Duodenal mucosa (tissue), 2 donors: ENCODE measurements at regions not wholly inside any gene's neighbourhood (a gene's known extent, or its start where the extent isn't known, plus 50 kb on each side); places are given as distances from the start of the nearest gene placed in this dataset.

Source experiments
- H3K27ac ChIP-seq: one replicate; pipeline ENCODE4 v1.7.0; 2013; ENCODE audit warnings: low read depth, low read length
- H3K27me3 ChIP-seq, 2 donors: one replicate each; pipeline ENCODE4 v1.7.0; 2013; ENCODE audit warnings: low read length in 2 of 2, control low read depth in 1 of 2; ENCODE audit not compliant: insufficient read depth in 2 of 2, control insufficient read depth in 1 of 2
- H3K36me3 ChIP-seq, 2 donors: one replicate each; pipeline ENCODE4 v1.7.0; 2013; ENCODE audit warnings: low read length in 2 of 2, control low read depth in 1 of 2; ENCODE audit not compliant: insufficient read depth in 2 of 2, control insufficient read depth in 1 of 2
- H3K4me1 ChIP-seq, 2 donors: one replicate each; pipeline ENCODE4 v1.7.0; 2013; ENCODE audit warnings: low read length in 2 of 2, control low read depth in 1 of 2; ENCODE audit not compliant: insufficient read depth in 2 of 2, control insufficient read depth in 1 of 2
- H3K4me3 ChIP-seq, 2 donors: one replicate each; pipeline ENCODE4 v1.7.0; 2013; ENCODE audit warnings: low read length in 2 of 2, low read depth in 1 of 2
- H3K9ac ChIP-seq, 2 donors: one replicate each; pipeline ENCODE4 v1.7.0; 2013; ENCODE audit warnings: low read length in 2 of 2, low read depth in 1 of 2
- H3K9me3 ChIP-seq, 2 donors: one replicate each; pipeline ENCODE4 v1.7.0; 2013; ENCODE audit warnings: low read length in 2 of 2, control low read depth in 1 of 2; ENCODE audit not compliant: control insufficient read depth in 1 of 2

- Histone ChIP-seq H3K9me3 (no peaks in the 10 kb centered on the region), H3K4me3 (no peak overlapping the region), H3K36me3 (no peaks in the 10 kb centered on the region), H3K4me1 (no peaks in the 10 kb centered on the region), H3K9ac (no peak overlapping the region), H3K27ac (no peak overlapping the region), H3K27me3 (no peaks in the 10 kb centered on the region)
These were observed 102.9 kb upstream of the ARHGEF3 start for GRCh38 chr3:56904552-56905215.

DNA sequence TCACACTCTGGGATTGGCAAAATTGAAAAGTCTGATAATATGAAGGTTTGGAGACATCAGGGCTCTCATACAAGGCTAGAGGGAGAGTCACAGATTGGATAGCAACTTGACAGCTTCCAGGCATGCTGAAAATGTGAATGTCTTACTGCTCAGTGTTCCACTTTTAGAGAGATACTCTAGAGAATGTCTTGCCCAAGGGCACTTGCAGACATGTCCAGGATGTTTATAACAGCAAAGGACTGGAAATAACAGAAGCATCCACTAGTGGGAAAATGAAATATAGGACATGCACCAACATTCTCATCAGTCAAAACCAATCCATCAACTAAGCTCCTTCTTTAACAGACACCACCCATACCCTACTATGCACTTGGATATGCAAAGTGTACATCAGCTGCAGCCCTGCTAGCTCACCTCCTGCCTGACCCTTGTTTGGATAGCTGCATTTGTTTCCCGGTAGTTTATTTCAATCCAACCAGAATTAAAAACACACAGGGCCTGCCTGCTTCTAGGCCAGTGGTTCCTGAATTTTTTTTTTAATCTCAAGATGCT lies 101.6 kb upstream of the ARHGEF3 start:
- H3K4me1 ChIP-seq = no peaks in the 10 kb centered on the region
- no peaks in the 10 kb centered on the region for H3K9me3 ChIP-seq
- no peaks in the 10 kb centered on the region for H3K36me3 ChIP-seq
- H3K4me3 ChIP-seq = no peak overlapping the region
- no peak overlapping the region for H3K27ac ChIP-seq
- H3K27me3 ChIP-seq = no peaks in the 10 kb centered on the region
- no peak overlapping the region for H3K9ac ChIP-seq

DNA sequence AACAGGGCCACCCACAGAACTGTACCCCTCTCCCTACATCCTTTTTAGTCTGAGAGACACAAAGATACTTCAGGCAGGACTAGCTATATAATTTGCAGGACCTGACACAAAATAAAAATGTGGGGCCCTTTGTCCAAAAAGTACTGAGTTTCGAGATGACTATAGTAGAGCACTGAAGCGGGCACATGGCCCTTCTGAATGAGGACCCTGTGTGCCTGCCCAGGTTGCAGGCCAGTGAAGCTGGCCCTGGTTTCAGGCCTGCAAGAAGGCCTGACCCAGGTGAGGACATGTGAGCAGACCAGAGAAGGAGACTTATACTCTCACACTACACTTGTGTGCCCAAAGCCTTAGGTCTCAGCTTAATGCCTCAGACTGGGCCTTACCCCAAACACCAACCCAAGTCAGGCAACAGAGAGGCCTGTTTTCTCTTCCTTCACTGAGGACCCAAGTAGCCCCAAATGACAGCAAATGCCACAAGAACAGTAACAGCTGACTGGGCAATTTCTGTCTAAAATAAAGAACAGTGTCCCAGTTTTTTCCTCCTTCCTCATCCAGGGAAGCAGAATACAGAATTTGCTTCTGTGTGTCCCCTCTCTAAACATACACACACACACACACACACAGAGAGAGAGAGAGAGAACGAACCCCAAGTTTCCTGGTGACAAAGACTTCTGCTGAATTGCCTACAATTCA lies 100.9 kb upstream of the ARHGEF3 start:
- Histone ChIP-seq H3K27ac (no peak overlapping the region), H3K4me3 (no peak overlapping the region), H3K9ac (no peak overlapping the region), H3K4me1 (no peaks in the 10 kb centered on the region), H3K27me3 (no peaks in the 10 kb centered on the region), H3K9me3 (no peaks in the 10 kb centered on the region), H3K36me3 (no peaks in the 10 kb centered on the region)

GRCh38 chr3:56900801-56901200 lies 99.1 kb upstream of the ARHGEF3 start:
- no peaks in the 10 kb centered on the region for H3K27me3 ChIP-seq
- H3K4me1 ChIP-seq = no peaks in the 10 kb centered on the region
- no peak overlapping the region for H3K4me3 ChIP-seq
- H3K9me3 ChIP-seq = no peaks in the 10 kb centered on the region
- H3K36me3 ChIP-seq = no peaks in the 10 kb centered on the region
- no peak overlapping the region for H3K9ac ChIP-seq
- no peak overlapping the region for H3K27ac ChIP-seq

DNA sequence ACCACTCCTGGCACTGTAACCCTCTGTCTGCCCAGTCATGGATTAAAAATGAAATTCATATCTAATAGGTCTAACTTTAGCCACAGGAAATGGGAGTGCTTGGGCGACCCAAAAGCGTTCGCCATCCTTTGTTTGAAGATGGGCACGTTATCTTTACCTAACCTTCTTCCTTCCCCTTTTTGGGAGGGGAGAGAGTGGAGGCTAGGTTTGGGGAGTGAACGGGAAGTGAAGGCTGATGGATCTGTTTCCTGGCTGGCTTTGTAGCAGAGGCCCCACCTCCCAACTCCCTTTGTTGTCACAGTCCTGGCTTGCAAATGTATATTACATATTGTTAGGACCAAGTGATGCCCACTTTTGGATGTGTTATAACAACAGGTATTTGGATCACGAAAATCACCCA lies 98.1 kb upstream of the ARHGEF3 start:
- Histone ChIP-seq H3K9me3 (no peaks in the 10 kb centered on the region), H3K36me3 (no peaks in the 10 kb centered on the region), H3K4me3 (no peak overlapping the region), H3K27me3 (no peaks in the 10 kb centered on the region), H3K27ac (no peak overlapping the region), H3K4me1 (peaks cover 0 to 3% of the 10 kb centered on the region in 2 donors), H3K9ac (no peak overlapping the region)

DNA sequence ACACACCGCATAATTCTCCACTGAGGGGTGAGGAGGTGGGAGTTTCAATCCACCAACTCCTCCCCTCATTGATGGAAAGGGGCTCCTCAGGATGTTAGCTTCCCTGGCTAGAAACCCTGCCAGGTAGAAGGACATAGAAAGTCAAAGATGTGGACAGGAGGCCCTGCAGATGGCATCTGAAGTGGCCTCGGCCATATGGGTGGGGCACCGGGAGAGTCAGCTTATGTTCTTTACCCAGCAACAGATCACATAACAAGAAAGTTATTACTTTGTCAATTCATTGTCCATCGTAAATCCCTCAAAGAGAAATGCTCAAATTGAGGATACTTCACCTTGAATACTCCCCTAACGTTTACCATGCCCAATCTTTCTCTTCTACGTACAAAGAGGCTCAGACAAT lies 97.3 kb upstream of the ARHGEF3 start:
- Histone ChIP-seq H3K9ac (no peak overlapping the region), H3K27me3 (no peaks in the 10 kb centered on the region), H3K36me3 (no peaks in the 10 kb centered on the region), H3K27ac (no peak overlapping the region), H3K9me3 (no peaks in the 10 kb centered on the region), H3K4me1 (peaks cover 0 to 7% of the 10 kb centered on the region in 2 donors), H3K4me3 (no peak overlapping the region)

DNA sequence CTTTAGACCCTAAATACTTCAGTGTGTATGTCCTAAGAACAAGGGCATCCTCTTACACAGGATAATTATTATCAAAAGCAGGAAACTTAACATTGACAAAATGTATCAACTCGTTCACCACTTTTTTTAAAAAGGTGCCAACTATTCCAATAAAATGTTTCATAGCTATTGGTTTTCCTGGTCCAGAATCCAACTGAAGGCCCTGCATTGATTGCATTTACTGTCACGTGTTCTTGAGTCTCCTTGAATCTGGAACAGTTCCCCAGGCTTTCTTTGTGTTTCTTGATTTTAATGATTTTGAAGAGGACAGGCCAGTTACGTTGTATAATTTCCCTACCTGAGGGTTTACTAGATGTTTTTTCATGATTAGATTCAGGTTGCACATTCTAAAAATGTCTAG lies 94.6 kb upstream of the ARHGEF3 start:
- no peak overlapping the region for H3K27ac ChIP-seq
- H3K9me3 ChIP-seq = no peaks in the 10 kb centered on the region
- no peak overlapping the region for H3K9ac ChIP-seq
- H3K4me1 ChIP-seq = peaks cover 0 to 7% of the 10 kb centered on the region in 2 donors
- no peaks in the 10 kb centered on the region for H3K27me3 ChIP-seq
- H3K4me3 ChIP-seq = no peak overlapping the region
- H3K36me3 ChIP-seq = no peaks in the 10 kb centered on the region

- Histone ChIP-seq H3K36me3 (no peaks in the 10 kb centered on the region), H3K27ac (no peak overlapping the region)
These were observed 93.2 kb upstream of the ARHGEF3 start for GRCh38 chr3:56894881-56895431.

DNA sequence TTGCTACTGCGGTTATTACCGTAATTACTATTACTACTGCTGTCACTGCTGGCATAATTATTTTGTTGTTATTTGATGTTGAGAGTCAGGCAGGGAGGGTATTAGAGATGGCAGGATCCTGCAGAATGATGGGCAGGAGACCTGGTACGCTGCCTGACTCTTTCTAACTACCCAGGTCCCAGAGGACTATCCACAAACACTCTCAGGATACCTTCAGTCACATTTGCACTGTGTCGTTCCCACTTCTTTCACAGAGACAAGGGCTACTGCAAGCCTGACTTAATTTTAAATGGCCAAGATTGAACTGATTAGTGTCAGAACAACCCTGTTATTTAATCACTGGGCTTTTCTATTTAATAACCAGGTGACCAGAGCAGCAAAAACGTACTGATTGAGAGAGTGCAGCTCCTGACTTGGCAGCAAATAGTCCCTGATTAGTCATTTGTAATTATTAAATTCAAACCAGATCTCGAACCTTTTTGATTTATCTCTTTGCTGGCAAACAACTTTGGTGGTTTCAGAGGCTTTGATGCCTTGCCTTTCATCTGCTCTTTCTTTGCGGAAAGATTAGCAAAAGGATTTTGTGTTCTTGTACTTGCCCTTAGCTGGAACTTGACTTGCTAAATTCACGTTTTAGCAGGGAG lies 88.8 kb upstream of the ARHGEF3 start:
- no peak overlapping the region for H3K27ac ChIP-seq
- H3K4me1 ChIP-seq = peaks cover 0 to 7% of the 10 kb centered on the region in 2 donors

More at GRCh38 chr3:56894881-56895431, 93.2 kb upstream of the ARHGEF3 start:
- Histone ChIP-seq H3K9me3 (no peaks in the 10 kb centered on the region), H3K9ac (no peak overlapping the region), H3K4me1 (peaks cover 0 to 7% of the 10 kb centered on the region in 2 donors), H3K4me3 (no peak overlapping the region), H3K27me3 (no peaks in the 10 kb centered on the region)

GRCh38 chr3:56889131-56889530 lies 87.4 kb upstream of the ARHGEF3 start:
- Histone ChIP-seq H3K27ac (no peak overlapping the region), H3K4me1 (no peaks in the 10 kb centered on the region)

More for the DNA sequence above, 88.8 kb upstream of the ARHGEF3 start:
- H3K9me3 ChIP-seq = no peaks in the 10 kb centered on the region
- H3K9ac ChIP-seq = no peak overlapping the region
- no peaks in the 10 kb centered on the region for H3K36me3 ChIP-seq
- no peaks in the 10 kb centered on the region for H3K27me3 ChIP-seq
- no peak overlapping the region for H3K4me3 ChIP-seq

More at GRCh38 chr3:56889131-56889530, 87.4 kb upstream of the ARHGEF3 start:
- Histone ChIP-seq H3K36me3 (no peaks in the 10 kb centered on the region), H3K9ac (no peak overlapping the region), H3K9me3 (no peaks in the 10 kb centered on the region), H3K4me3 (no peak overlapping the region), H3K27me3 (no peaks in the 10 kb centered on the region)
